ENCODE measurements at regions not wholly inside any gene's neighbourhood (a gene's known extent, or its start where the extent isn't known, plus 50 kb on each side); places are given as distances from the start of the nearest gene placed in this dataset.

DNA sequence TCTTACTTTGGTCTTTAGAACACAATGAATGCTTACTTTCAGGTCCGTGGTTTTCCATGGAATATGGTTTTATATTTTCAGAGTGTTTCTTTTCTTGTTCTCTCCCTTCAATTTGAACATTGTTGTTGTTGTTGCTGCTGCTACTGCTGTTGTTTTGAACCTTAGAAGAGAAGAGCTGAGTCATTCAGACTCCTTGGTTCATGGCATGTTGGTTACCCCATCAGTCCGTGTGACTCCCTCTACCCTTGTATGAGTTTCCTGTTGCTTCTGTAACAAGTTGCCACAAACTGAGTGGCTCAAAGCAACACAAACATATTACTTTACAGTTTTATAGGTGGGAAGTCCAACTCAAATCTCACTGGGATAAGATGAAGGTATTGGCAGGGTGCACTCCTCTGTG, 511.0 kb downstream of the INSC start:
- DNase-seq (ENCODE audit: insufficient read length, low spot score) = no peak
- no peak for FAIRE-seq

DNA sequence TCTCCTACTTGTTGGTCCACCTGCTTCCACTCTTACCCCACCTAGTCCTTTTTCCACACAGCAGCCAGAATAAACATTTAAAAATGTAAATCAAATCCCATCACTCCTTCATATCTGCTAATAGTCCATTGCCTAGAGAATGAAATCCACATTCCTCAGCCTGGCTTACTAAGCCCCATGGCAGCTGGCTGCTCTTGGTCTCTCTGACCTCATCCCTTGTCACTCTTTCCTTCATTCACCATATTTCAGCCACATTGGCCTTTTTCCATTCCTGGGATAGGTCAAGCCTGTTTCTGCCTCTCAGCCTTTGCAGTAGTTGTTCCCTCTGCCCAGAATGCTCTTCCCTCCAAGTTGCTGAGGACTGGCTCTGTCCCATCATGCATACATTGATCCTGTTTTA, 512.8 kb downstream of the INSC start:
- DNase-seq (ENCODE audit: insufficient read length, low spot score) (no peak), FAIRE-seq (no peak)
- TF ChIP-seq, protein P1, sequence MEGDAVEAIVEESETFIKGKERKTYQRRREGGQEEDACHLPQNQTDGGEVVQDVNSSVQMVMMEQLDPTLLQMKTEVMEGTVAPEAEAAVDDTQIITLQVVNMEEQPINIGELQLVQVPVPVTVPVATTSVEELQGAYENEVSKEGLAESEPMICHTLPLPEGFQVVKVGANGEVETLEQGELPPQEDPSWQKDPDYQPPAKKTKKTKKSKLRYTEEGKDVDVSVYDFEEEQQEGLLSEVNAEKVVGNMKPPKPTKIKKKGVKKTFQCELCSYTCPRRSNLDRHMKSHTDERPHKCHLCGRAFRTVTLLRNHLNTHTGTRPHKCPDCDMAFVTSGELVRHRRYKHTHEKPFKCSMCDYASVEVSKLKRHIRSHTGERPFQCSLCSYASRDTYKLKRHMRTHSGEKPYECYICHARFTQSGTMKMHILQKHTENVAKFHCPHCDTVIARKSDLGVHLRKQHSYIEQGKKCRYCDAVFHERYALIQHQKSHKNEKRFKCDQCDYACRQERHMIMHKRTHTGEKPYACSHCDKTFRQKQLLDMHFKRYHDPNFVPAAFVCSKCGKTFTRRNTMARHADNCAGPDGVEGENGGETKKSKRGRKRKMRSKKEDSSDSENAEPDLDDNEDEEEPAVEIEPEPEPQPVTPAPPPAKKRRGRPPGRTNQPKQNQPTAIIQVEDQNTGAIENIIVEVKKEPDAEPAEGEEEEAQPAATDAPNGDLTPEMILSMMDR (IDR thresholded peaks at IDR 0.05; ENCODE audit: insufficient read depth, missing control alignments) = no peak

More for the DNA sequence above, 511.0 kb downstream of the INSC start:
- TF ChIP-seq, protein P1 (IDR thresholded peaks at IDR 0.05; ENCODE audit: insufficient read depth, missing control alignments) = no peak

DNA sequence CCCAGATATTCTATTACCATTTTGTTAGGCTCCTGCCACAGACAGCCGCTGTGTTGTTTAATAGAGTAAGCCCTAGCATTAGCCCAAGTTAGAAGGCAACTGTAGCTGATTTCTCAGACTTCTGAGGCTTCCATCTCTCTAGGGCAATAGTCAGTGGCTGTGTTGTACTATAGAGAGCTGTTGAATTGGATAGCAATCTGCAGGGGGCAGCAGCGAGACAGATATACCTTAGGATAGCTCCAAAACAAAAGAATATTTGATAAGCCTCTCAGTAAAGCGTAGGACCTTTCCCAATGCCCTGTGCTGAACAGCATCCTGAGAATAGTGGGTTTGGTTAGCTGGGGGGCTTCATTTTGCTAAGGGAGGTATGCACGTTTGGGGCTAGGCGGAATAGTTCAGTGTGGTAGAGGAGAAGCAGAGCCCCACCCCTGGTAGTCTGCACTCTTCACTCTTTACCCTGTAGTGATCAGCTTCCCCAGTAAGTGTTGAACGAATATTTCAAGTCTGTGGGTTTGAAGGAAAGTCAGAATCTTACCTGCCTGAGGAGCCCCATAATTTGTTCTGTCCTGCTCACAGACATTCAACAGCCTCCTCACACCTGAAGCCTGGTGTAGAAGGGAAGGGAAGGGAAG, 515.1 kb downstream of the INSC start:
- DNase-seq (ENCODE audit: insufficient read length, low spot score) (no peak), FAIRE-seq (no peak)
- TF ChIP-seq, protein P1 (IDR thresholded peaks at IDR 0.05; ENCODE audit: insufficient read depth, missing control alignments) = peak; percentile 58

DNA sequence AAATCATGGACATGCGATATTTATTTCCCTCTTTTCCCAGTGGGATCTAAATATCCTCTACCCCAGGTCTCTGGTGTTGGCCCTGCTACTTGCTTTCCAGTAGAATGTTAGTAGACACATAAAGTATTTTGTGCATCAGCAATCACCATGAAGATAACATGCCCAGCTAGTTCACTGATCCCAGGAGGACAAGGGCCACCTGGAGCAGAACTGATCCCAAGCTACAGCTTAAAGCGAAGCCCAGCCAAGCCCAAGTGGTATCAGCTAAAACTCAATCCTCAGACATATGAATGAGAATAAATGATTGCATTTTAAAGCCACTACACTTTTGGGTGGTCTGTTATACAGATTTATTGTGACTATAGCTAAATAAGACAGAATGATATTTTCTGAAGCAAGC, 516.2 kb downstream of the INSC start:
- TF ChIP-seq, protein P1 (IDR thresholded peaks at IDR 0.05; ENCODE audit: insufficient read depth, missing control alignments) = no peak
- no peak for FAIRE-seq
- no peak for DNase-seq (ENCODE audit: insufficient read length, low spot score)

DNA sequence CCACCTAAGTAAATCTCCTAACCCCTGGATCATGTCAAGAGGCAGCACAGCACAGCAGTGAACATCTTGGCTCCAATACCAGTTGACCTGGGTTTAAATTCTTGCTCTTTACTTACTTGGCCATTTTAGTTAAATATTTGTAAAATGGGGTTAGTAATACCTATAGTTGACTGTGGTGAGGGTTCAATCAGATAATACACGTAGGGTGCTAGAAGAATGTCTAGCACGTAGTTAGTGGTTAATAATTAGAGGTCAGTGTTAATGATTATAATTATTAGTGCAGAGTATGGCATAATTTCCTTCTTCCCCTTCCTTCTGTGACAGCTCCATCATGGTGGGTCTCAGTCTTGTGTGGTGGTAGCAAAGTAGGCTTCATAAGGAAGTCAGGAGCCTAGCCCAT, 520.8 kb downstream of the INSC start:
- FAIRE-seq = no peak
- TF ChIP-seq, protein P1 (IDR thresholded peaks at IDR 0.05; ENCODE audit: insufficient read depth, missing control alignments) = no peak
- no peak for DNase-seq (ENCODE audit: insufficient read length, low spot score)

DNA sequence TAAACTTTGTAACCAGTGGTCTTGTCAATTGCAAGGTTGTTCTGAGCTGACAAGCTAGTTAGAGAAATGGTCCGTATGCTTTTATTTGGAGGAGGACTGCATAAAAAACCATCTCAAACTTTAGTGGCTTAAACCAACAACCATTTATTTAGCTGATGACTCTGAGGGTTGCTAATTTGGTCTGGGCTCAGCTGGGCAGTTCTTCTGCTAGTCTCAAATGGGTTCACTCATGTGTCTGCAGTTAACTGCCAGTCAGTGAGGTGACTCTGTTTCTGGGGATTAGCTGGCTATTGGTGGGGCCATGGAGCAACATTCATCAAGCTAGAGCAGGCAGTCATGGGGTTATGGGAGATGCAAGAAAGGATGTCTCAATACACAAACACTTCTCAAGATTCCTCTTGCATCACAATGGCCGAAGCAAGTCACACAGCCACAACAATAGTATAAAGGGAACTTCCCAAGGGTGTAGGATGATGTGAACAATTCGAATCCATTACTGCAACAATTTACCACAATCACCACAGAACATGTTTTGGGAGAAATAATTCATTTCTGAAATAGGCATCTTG, 521.9 kb downstream of the INSC start:
- no peak for DNase-seq (ENCODE audit: insufficient read length, low spot score)
- no peak for FAIRE-seq
- TF ChIP-seq, protein P1 (IDR thresholded peaks at IDR 0.05; ENCODE audit: insufficient read depth, missing control alignments) = no peak

DNA sequence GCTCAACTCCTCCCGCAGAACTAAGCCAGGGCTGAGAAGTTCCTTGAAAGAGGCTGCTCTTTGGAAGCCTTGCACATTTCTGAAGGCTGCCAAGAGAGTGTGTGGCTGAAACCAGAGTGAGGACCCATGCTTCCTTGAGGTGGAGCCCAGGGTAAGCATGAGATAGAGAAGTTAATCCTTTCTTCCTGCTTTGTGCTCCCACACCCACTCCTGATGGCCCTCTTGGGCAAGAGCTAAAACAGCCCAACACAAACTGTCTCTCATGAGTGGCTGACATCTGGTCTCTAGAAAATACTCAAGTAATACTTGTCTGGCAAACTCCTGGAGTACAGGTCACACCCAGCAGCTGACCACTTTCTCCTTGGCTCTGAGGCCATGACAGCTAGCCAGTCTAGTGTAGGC, 523.7 kb downstream of the INSC start:
- FAIRE-seq (no peak), DNase-seq (ENCODE audit: insufficient read length, low spot score) (no peak)
- TF ChIP-seq, protein P1 (IDR thresholded peaks at IDR 0.05; ENCODE audit: insufficient read depth, missing control alignments) = no peak
